Ascending aorta (tissue), 2 donors: ENCODE measurements at regions not wholly inside any gene's neighbourhood (a gene's known extent, or its start where the extent isn't known, plus 50 kb on each side); places are given as distances from the start of the nearest gene placed in this dataset.

Experiments
- DNase-seq, 2 donors: peaks; one replicate each; pipeline ENCODE4 v3.0.0-alpha.2; 2019; ENCODE audit warnings: low spot score in 2 of 2
- H3K27ac ChIP-seq, 2 donors: fragments of 200-600 bp; sonication (generic); one replicate each; pipeline ENCODE4 v1.5.1; 2016 to 2017; ENCODE audit warnings: mild to moderate bottlenecking in 1 of 2
- H3K27me3 ChIP-seq: fragments of 200-600 bp; sonication (generic); one replicate; pipeline ENCODE4 v1.5.1; 2017
- H3K36me3 ChIP-seq, 2 donors: fragments of 200-600 bp; sonication (generic); one replicate each; pipeline ENCODE4 v1.5.1; 2016
- H3K4me1 ChIP-seq, 2 donors: fragments of 200-600 bp; sonication (generic); one replicate each; pipeline ENCODE4 v1.5.1; 2016 to 2017; ENCODE audit warnings: mild to moderate bottlenecking in 1 of 2
- H3K4me3 ChIP-seq, 2 donors: fragments of 200-600 bp; sonication (generic); one replicate each; pipeline ENCODE4 v1.5.1; 2016 to 2017; ENCODE audit warnings: mild to moderate bottlenecking in 1 of 2
- H3K9me3 ChIP-seq, 2 donors: fragments of 200-600 bp; sonication (generic); one replicate each; pipeline ENCODE4 v1.5.1; 2016
- CTCF ChIP-seq, 3 experiments: fragments of 200-600 bp in 2 of 3; fragments of 450-650 bp in 1 of 3; sonication (generic) in 2 of 3; IDR thresholded peaks; one replicate each; pipeline ENCODE4 v1.5.1; 2016 to 2019; ENCODE audit warnings: antibody characterized with exemption in 3 of 3, mild to moderate bottlenecking in 1 of 3, moderate library complexity in 1 of 3
- intact Hi-C: fragments of 100-400 bp; cut with DNase I; formaldehyde crosslinking; loops from one replicate; pipeline ENCODE4 v1.15.1; 2023

- Histone ChIP-seq H3K27ac (no peak overlapping the region), H3K9me3 (no peaks in the 10 kb centered on the region), H3K27me3 (no peaks in the 10 kb centered on the region), H3K36me3 (no peaks in the 10 kb centered on the region), H3K4me3 (no peak overlapping the region), H3K4me1 (peaks cover 9 to 14% of the 10 kb centered on the region in 2 donors)
- intact Hi-C loops: loop anchor here (10.0 kb wide), 1 partner anchor 897 kb away; no protein-coding TSS in a partner anchor
- no peak for TF ChIP-seq CTCF (IDR thresholded peaks at IDR 0.05)
- DNase-seq: no peak
These were observed 187.2 kb upstream of the CXCL12 start for GRCh38 chr10:44572146-44572545.

- no peak for TF ChIP-seq CTCF (IDR thresholded peaks at IDR 0.05)
- H3K36me3 ChIP-seq: no peaks in the 10 kb centered on the region
- H3K4me3 ChIP-seq: no peak overlapping the region
- intact Hi-C loops: loop anchor here (10.0 kb wide), 1 partner anchor 899 kb away; no protein-coding TSS in a partner anchor
- H3K9me3 ChIP-seq: no peaks in the 10 kb centered on the region
- H3K27me3 ChIP-seq: no peaks in the 10 kb centered on the region
- peaks cover 9 to 14% of the 10 kb centered on the region in 2 donors for H3K4me1 ChIP-seq
- DNase-seq: no peak
- no peak overlapping the region for H3K27ac ChIP-seq
These were observed 188.9 kb upstream of the CXCL12 start for GRCh38 chr10:44573821-44574220.

- Histone ChIP-seq H3K4me1 (peaks cover 8 to 9% of the 10 kb centered on the region in 2 donors), H3K9me3 (no peaks in the 10 kb centered on the region), H3K4me3 (no peak overlapping the region), H3K36me3 (no peaks in the 10 kb centered on the region), H3K27me3 (no peaks in the 10 kb centered on the region), H3K27ac (no peak overlapping the region)
- intact Hi-C loops: loop anchor here (10.0 kb wide), 1 partner anchor 900 kb away; no protein-coding TSS in a partner anchor
- no peak for TF ChIP-seq CTCF (IDR thresholded peaks at IDR 0.05)
- DNase-seq: no peak
These were observed 189.9 kb upstream of the CXCL12 start for GRCh38 chr10:44574596-44575480.

- Histone ChIP-seq H3K36me3 (no peaks in the 10 kb centered on the region), H3K27ac (no peak overlapping the region), H3K27me3 (no peaks in the 10 kb centered on the region), H3K4me1 (peaks cover 0 to under 1% of the 10 kb centered on the region in 2 donors), H3K4me3 (no peak overlapping the region), H3K9me3 (no peaks in the 10 kb centered on the region)
- intact Hi-C loops: loop anchor here (10.0 kb wide), 1 partner anchor 901 kb away; no protein-coding TSS in a partner anchor
- no peak for TF ChIP-seq CTCF (IDR thresholded peaks at IDR 0.05)
- no peak for DNase-seq
These were observed 190.9 kb upstream of the CXCL12 start for GRCh38 chr10:44575601-44576380.

- Histone ChIP-seq H3K27ac (no peak overlapping the region), H3K4me3 (no peak overlapping the region), H3K27me3 (no peaks in the 10 kb centered on the region), H3K4me1 (no peaks in the 10 kb centered on the region), H3K36me3 (no peaks in the 10 kb centered on the region), H3K9me3 (no peaks in the 10 kb centered on the region)
- no peak for TF ChIP-seq CTCF (IDR thresholded peaks at IDR 0.05)
- DNase-seq: no peak
- intact Hi-C loops: loop anchor here (10.0 kb wide), 1 partner anchor 902 kb away; no protein-coding TSS in a partner anchor
These were observed 191.8 kb upstream of the CXCL12 start for GRCh38 chr10:44576702-44577191.
